HCT116 (cell line): ENCODE measurements at regions not wholly inside any gene's neighbourhood (a gene's known extent, or its start where the extent isn't known, plus 50 kb on each side); places are given as distances from the start of the nearest gene placed in this dataset.

Experiments used
- ATAC-seq: fragments of 200-7000 bp; cut with Tn5 transposase; 2 replicates; pipeline ENCODE4 v1.9.1; 2020; ENCODE audit warnings: mild to moderate bottlenecking, moderate library complexity
- BruUV-seq: library from RNA; stranded (reverse); fragments of 400-500 nt; replicated peaks from 2 replicates; lab custom pipeline; 2021; lab: Mats Ljungman, UMichigan
- CTCF ChIA-PET: fragments of 300-600 bp; sonication (Branson Sonifier 250); formaldehyde crosslinking; loops from one replicate; lab custom pipeline; 2021; ENCODE audit warnings: antibody characterized with exemption; lab: Charles Lee
- POLR2A ChIA-PET: fragments of 300-600, 350-600 bp; sonication (Branson Sonifier 250); formaldehyde crosslinking; loops from one replicate; lab custom pipeline; 2021; ENCODE audit warnings: antibody characterized with exemption; lab: Charles Lee
- RAD21 ChIA-PET, 2 experiments: fragments of 300-600 bp; sonication (Branson Sonifier 250); formaldehyde crosslinking; loops; one replicate each; lab custom pipeline; 2023; ENCODE audit warnings: low total read pairs in 2 of 2; ENCODE audit not compliant: uncharacterized antibody in 2 of 2, unreplicated experiment in 2 of 2, low non-redundant PET in 1 of 2; lab: Charles Lee
- DNase-seq: peaks from one replicate; pipeline ENCODE4 v3.0.0-alpha.2; 2010; ENCODE audit warnings: low read depth, low spot score
- H2AFZ ChIP-seq: fragments of 200-600 bp; shearing (Covaris generic), sonication (generic); 2 replicates; pipeline ENCODE4 v1.6.1; 2017; ENCODE audit warnings: low read depth, mixed run types, mixed read lengths, antibody characterized with exemption, low read length; ENCODE audit not compliant: poor library complexity, severe bottlenecking
- H3K27ac ChIP-seq: 2 replicates; pipeline ENCODE4 v1.5.1; 2012; ENCODE audit warnings: low read depth, low read length
- H3K27me3 ChIP-seq: fragments of 200-600 bp; sonication (generic); 2 replicates; pipeline ENCODE4 v1.6.1; 2016; ENCODE audit warnings: mixed run types, low read length, mixed read lengths; ENCODE audit not compliant: insufficient read depth
- H3K36me3 ChIP-seq, 2 experiments: fragments of 200-500 bp in 1 of 2; fragments of 200-600 bp in 1 of 2; sonication (Bioruptor generic) in 1 of 2; sonication (generic) in 1 of 2; 2 replicates each; pipeline versions ENCODE4 v1.5.1 to v1.6.1; 2014 to 2016; ENCODE audit warnings: low read length in 2 of 2, inconsistent platforms in 1 of 2, mixed read lengths in 1 of 2, mixed run types in 1 of 2; ENCODE audit not compliant: insufficient read depth in 2 of 2, control insufficient read depth in 1 of 2
- H3K4me1 ChIP-seq, 2 experiments: fragments of 200-600 bp in 1 of 2; sonication (generic) in 1 of 2; 2 replicates each; pipeline versions ENCODE4 v1.5.1 to v1.6.1; 2012 to 2017; ENCODE audit warnings: low read length in 2 of 2, inconsistent platforms in 1 of 2, mild to moderate bottlenecking in 1 of 2, mixed read lengths in 1 of 2, mixed run types in 1 of 2, moderate library complexity in 1 of 2; ENCODE audit not compliant: insufficient read depth in 2 of 2, control insufficient read depth in 1 of 2
- H3K4me2 ChIP-seq: fragments of 200-600 bp; sonication (generic); 2 replicates; pipeline ENCODE4 v1.6.1; 2017; ENCODE audit warnings: mixed run types, low read length, mixed read lengths
- H3K4me3 ChIP-seq, 2 experiments: fragments of 200-600 bp in 1 of 2; sonication (generic) in 1 of 2; replicated peaks in 1 of 2; 2 replicates each; pipeline ENCODE4 v1.5.1; 2011 to 2016; ENCODE audit warnings: low read length in 2 of 2, control low read depth in 1 of 2, low read depth in 1 of 2, mild to moderate bottlenecking in 1 of 2, mixed read lengths in 1 of 2, mixed run types in 1 of 2
- H3K79me2 ChIP-seq: fragments of 200-600 bp; sonication (generic); 2 replicates; pipeline ENCODE4 v1.6.1; 2017; ENCODE audit warnings: mild to moderate bottlenecking, mixed run types, low read length, moderate library complexity, mixed read lengths; ENCODE audit not compliant: insufficient read depth
- H3K9ac ChIP-seq: fragments of 200-600 bp; sonication (generic); 2 replicates; pipeline ENCODE4 v1.6.1; 2016; ENCODE audit warnings: low read length, mixed read lengths
- H3K9me2 ChIP-seq: fragments of 200-600 bp; sonication (generic), shearing (Covaris generic); 2 replicates; pipeline ENCODE4 v1.6.1; 2017; ENCODE audit warnings: mixed run types, mild to moderate bottlenecking, moderate library complexity; ENCODE audit not compliant: insufficient read depth
- H3K9me3 ChIP-seq, 2 experiments: fragments of 200-500 bp in 1 of 2; fragments of 200-600 bp in 1 of 2; sonication (Bioruptor generic) in 1 of 2; sonication (generic) in 1 of 2; 2 replicates each; pipeline ENCODE4 v1.6.1; 2014 to 2017; ENCODE audit warnings: low read length in 2 of 2, mixed read lengths in 2 of 2, inconsistent platforms in 1 of 2, low read depth in 1 of 2, mild to moderate bottlenecking in 1 of 2, mixed run types in 1 of 2, moderate library complexity in 1 of 2; ENCODE audit not compliant: control insufficient read depth in 1 of 2, insufficient read depth in 1 of 2
- H4K20me1 ChIP-seq: fragments of 200-600 bp; sonication (generic), shearing (Covaris generic); 2 replicates; pipeline ENCODE4 v1.6.1; 2017; ENCODE audit warnings: mixed run types, mild to moderate bottlenecking, moderate library complexity; ENCODE audit not compliant: insufficient read depth
- EGR1 ChIP-seq: IDR thresholded peaks from 2 replicates; pipeline ENCODE4 v1.6.1; 2012; ENCODE audit warnings: low read depth
- ELF1 ChIP-seq: IDR thresholded peaks from 2 replicates; pipeline ENCODE4 v1.6.1; 2012; ENCODE audit warnings: low read depth, borderline replicate concordance
- EZH2phosphoT487 ChIP-seq: fragments of 200-600 bp; IDR thresholded peaks from 2 replicates; pipeline ENCODE4 v1.6.1; 2018; ENCODE audit warnings: antibody characterized with exemption, borderline replicate concordance
- JUND ChIP-seq: IDR thresholded peaks from 2 replicates; pipeline ENCODE4 v1.6.1; 2012
- POLR2A ChIP-seq: IDR thresholded peaks from 2 replicates; pipeline ENCODE4 v1.7.0; 2011; ENCODE audit warnings: borderline replicate concordance; ENCODE audit not compliant: insufficient read depth, insufficient read length; ENCODE audit errors: extremely low read depth
- POLR2AphosphoS5 ChIP-seq: IDR thresholded peaks from 2 replicates; pipeline ENCODE4 v1.6.1; 2011; ENCODE audit warnings: mild to moderate bottlenecking, low read depth, low read length, moderate library complexity
- SIN3A ChIP-seq: IDR thresholded peaks from 2 replicates; pipeline ENCODE4 v1.6.1; 2012; ENCODE audit warnings: low read depth
- TCF7L2 ChIP-seq: IDR thresholded peaks from 2 replicates; pipeline ENCODE4 v1.7.0; 2011; ENCODE audit warnings: borderline replicate concordance, inconsistent platforms; ENCODE audit not compliant: insufficient read depth, insufficient read length; ENCODE audit errors: extremely low read depth
- ZNF274 ChIP-seq: fragments of 200-500 bp; sonication (Bioruptor generic); IDR thresholded peaks from 2 replicates; pipeline ENCODE4 v1.6.1; 2014; ENCODE audit warnings: mild to moderate bottlenecking, low read depth, low read length, inconsistent platforms
- intact Hi-C: fragments of 100-400 bp; cut with micrococcal nuclease; formaldehyde crosslinking; loops from 2 replicates; pipeline ENCODE4 v1.10.0; 2022

DNA sequence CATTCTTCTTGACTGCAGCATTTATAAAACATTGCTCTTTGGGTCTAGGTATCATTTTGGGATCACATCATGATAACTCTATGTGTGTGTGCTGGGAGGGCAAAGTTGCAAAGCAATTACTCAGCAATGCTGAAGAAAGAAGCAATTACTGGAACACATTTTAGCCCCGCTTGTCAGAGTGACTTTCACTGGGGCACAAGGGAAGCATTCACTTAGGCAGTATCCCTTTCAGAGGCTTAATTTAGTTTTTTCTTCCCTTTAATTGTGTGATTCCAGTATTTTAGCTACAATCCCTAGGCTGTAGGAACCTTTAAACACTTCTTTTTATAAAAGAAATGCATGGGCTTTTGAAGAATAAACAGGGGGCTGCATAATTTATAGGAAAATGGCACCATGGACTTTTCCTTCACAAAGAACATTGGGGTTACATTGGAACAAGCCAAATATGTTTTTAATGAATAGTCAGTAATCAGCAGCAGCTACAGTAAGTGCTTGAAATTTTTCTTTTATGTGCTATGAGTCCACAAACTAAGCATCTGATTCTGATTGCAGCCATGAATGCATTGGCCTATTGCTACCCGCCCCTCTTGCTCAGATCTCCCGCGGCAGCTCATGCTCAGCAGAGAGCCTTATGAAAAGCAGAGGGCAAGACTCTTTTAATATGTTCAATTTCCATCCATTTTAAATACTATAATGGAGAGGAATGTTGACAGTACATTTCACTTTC lies 51.2 kb upstream of the NXPH1 start:
- no peak overlapping the region for H3K4me2 ChIP-seq
- intact Hi-C loops = no loop called here
- RAD21 ChIA-PET = no interaction called here
- no peak overlapping the region for H3K4me3 ChIP-seq
- H3K9me3 ChIP-seq = no peaks in the 10 kb centered on the region
- H4K20me1 ChIP-seq = no peaks in the 10 kb centered on the region
- no peaks in the 10 kb centered on the region for H3K9me2 ChIP-seq
- DNase-seq = no peak
- no peak overlapping the region for H2AFZ ChIP-seq
- BruUV-seq = no TSS peak
- no peaks in the 10 kb centered on the region for H3K36me3 ChIP-seq
- no peaks in the 10 kb centered on the region for H3K4me1 ChIP-seq
- CTCF ChIA-PET = no interaction called here
- H3K9ac ChIP-seq = no peak overlapping the region
- H3K27me3 ChIP-seq = no peaks in the 10 kb centered on the region
- TF ChIP-seq POLR2AphosphoS5 = no peak
- TF ChIP-seq TCF7L2 = no peak
- TF ChIP-seq SIN3A = no peak
- no peak for TF ChIP-seq EGR1
- no peak for TF ChIP-seq ZNF274
- no peak for TF ChIP-seq POLR2A
- no peak for TF ChIP-seq EZH2phosphoT487
- TF ChIP-seq JUND = no peak
- no peak for TF ChIP-seq ELF1
- H3K79me2 ChIP-seq = no peaks in the 10 kb centered on the region
- no peak for ATAC-seq
- H3K27ac ChIP-seq = no peak overlapping the region
- POLR2A ChIA-PET = no interaction called here
